GM20000 (cell line): ENCODE measurements at regions not wholly inside any gene's neighbourhood (a gene's known extent, or its start where the extent isn't known, plus 50 kb on each side); places are given as distances from the start of the nearest gene placed in this dataset.
"Not testable (repeated sequence)": the region's sequence is repeated elsewhere in the genome, so short reads cannot be mapped to it uniquely, and the experiment has no call there.

Experiments
- DNase-seq: peaks from one replicate; pipeline ENCODE4 v3.0.0; 2012; ENCODE audit warnings: low spot score
- TF ChIP-seq, protein P1 (sequence below): IDR thresholded peaks from 2 replicates; pipeline ENCODE4 v1.5.1; 2012; ENCODE audit warnings: mild to moderate bottlenecking, control low read depth; ENCODE audit errors: extremely low read depth, missing control alignments

- TF ChIP-seq, protein P1, sequence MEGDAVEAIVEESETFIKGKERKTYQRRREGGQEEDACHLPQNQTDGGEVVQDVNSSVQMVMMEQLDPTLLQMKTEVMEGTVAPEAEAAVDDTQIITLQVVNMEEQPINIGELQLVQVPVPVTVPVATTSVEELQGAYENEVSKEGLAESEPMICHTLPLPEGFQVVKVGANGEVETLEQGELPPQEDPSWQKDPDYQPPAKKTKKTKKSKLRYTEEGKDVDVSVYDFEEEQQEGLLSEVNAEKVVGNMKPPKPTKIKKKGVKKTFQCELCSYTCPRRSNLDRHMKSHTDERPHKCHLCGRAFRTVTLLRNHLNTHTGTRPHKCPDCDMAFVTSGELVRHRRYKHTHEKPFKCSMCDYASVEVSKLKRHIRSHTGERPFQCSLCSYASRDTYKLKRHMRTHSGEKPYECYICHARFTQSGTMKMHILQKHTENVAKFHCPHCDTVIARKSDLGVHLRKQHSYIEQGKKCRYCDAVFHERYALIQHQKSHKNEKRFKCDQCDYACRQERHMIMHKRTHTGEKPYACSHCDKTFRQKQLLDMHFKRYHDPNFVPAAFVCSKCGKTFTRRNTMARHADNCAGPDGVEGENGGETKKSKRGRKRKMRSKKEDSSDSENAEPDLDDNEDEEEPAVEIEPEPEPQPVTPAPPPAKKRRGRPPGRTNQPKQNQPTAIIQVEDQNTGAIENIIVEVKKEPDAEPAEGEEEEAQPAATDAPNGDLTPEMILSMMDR, result no peak
- no peak for DNase-seq
Measured at GRCh38 chr12:4154672-4155225, 118.8 kb upstream of the CCND2 start.

DNA sequence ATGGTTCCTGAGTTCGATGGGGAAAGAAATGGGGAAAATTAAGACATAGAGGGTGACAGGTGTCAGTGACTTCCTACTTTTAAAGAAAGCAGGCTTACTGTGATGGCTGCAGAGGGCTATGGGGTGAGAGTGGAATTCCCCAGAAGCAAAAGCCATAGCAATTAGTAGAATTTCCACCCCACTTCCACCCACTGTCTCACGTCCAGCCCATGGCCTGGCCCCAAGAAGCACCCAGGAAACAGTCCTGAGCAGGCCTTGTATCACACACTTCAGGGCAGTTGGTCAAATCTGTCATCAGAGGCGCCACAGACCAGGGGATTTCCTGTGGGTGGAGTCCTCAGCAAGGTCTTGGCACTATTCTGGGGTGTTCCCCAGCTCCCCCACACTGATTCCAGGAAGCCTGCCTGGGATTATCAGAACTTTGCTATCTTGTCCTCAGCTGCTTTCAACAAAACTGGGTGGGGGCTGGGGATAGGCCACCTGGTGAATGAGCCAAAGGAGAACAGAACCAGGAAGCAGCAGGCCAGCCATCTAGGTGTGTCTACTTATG, 120.1 kb upstream of the CCND2 start:
- TF ChIP-seq, protein P1, result no peak
- peak; percentile 80 for DNase-seq

DNA sequence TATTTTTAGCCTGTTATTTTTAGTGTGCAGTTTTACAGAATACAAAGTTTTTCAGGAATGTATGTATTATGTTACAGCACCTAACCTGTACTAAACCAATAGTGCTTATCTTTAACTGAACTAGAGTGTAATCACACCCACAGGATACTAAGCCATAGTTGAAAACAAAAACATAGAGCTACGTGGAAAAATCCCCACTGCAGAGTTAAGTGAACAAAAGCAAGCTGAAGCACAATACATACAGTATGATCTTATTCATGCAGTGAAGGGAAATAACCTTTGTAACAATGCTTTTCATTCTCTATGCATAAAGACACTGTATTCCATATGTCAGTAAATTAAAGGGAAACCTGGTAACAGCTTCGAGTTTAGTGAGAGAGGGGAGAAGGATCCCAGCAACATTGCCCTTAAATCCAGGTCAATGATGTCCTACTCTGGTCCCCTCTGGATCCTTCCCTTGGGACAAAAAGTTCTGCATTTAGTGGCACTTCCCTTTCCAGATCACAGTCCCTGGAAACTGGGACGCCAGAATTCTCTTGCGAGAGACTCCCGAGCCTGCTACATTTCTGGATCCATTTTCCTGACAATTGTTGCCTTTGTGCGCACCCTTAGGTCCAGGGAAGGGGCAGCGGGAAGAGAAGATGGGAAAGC, 121.3 kb upstream of the CCND2 start:
- DNase-seq, result no peak
- TF ChIP-seq, protein P1, result no peak

GRCh38 chr12:4151362-4152121, 122.0 kb upstream of the CCND2 start:
- DNase-seq, result no peak
- TF ChIP-seq, protein P1, result no peak

DNA sequence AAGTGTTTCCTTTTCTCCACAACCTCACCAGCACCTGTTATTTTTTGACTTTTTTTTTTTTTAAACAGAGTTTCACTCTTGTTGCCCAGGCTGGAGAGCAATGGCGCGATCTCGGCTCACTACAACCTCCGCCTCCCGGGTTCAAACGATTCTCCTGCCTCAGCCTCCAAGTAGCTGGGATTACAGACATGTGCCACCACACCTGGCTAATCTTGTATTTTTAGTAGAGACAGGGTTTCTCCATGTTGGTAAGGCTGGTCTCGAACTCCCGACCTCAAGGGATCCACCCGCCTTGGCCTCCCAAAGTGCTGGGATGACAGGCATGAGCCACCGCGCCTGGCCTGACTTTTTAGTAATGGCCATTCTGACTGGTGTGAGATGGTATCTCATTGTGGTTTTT, 123.2 kb upstream of the CCND2 start:
- not testable (repeated sequence) for DNase-seq

- TF ChIP-seq, protein P1, result no peak
Measured at GRCh38 chr12:4148418-4149056, 125.0 kb upstream of the CCND2 start.

DNA sequence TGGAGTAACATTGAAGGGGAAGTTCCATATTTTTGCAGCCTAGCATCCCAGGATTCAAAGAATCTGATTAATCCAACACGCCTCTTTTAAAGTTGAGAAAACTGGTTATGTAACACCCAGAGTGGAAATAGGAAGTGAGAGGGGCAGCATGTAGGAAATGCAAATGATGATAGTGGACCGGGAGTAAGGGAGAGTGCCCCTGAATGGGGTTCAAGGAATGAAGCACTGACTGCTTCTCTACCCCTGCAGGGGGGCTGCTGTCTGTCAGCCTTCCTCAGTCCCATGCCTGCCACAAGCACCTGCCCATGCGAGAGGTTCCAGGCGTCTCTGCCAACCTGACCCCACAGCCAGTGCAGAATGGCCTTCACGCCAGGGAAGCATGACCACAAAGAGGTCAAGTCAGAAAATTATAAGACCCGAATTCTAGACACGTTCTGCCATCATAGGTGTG, 126.5 kb upstream of the CCND2 start:
- DNase-seq, result no peak
- TF ChIP-seq, protein P1, result no peak

More at GRCh38 chr12:4148418-4149056, 125.0 kb upstream of the CCND2 start:
- DNase-seq, result no peak
